UCSD-AML1 (cell line): ENCODE measurements at regions not wholly inside any gene's neighbourhood (a gene's known extent, or its start where the extent isn't known, plus 50 kb on each side); places are given as distances from the start of the nearest gene placed in this dataset.
"Not testable (repeated sequence)": the region's sequence is repeated elsewhere in the genome, so short reads cannot be mapped to it uniquely, and the experiment has no call there.

ENCODE experiments used
- DNase-seq: peaks from one replicate; lab custom pipeline; 2025; ENCODE audit not compliant: unreplicated experiment; lab: John Stamatoyannopoulos, UW

DNA sequence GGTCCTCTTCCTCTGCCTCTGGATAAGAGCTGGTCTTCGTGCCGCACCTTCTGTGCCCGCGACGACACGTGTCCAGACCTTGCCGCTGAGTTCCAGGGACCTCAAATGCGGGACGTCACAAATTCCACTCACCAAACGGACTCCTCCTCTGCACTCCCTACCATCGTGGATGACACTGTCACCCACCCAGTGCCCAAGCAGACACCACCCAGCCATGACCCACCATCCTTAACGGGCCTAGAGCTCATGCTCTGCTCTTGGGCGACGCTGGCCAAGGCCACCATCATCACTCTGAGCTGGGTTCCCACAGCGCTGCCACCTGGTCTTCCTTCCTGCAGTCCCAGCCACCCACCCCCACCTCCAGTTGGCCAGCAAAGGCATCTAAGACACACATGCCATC is 96.4 kb upstream of the RPL38 start:
- DNase-seq = no peak

DNA sequence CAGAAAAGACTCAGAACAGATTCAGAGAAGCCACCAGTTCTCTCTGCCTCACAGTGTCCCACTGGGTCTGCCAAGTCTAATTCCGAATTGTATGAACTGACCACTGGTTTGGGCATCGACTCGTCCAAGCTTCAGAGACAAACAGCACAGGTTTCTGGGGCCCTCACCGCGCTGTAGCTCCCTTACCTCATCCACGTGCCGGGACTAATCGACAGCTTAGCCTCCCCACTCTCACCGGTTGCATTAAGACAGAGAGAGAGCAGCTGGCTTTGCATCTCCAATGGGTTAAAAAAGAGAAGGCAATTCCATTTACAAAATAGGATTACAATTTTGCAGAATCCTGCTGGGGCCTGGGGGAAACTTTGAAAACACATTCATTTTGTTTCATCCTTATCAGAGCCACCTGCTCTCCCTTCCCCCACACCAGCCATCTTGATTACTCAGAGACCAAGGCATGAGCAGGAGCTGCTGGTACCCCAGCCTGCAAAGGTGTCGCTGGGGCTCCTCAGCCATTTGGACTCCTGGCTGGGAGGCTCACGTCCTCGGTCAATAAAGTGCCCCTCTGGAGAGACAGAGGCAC is 95.3 kb upstream of the RPL38 start:
- no peak for DNase-seq

DNA sequence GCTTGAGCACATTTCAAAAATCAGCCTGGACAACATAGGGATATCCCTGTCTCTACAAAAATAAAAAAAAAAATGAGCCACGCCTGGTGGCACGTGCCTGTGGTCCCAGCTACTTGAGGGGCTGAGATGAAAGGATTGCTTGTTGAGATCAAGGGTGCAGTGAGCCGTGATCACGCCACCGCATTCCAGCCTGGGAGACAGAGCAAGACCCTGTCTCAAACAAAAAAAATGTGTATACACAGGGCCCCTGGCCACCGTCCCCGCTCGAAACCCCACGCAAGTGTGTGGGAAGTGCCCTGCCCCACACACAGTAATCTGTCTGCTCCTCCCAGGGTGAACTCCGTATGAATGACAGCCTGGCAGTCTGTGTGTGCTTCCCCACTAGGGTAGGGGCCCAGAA is 93.0 kb upstream of the RPL38 start:
- no peak for DNase-seq

DNA sequence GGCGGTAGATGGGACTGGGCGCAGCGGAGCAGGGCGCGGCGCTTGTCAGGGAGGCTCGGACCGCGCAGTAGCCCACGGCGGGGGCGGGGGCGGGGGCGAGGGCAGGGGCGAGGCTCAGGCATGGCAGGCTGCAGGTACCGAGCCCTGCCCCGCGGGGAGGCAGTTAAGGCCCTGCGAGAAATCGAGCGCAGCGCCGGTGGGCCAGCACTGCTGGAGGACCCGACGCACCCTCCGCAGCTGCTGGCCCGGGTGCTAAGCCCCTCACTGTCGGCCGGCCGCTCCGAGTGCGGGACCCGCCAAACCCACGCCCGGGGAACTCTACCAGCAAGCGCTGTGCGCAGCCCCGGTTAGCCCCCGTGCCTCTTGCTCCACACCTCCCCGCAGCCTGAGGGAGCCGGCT is 90.2 kb upstream of the RPL38 start:
- DNase-seq = no peak

DNA sequence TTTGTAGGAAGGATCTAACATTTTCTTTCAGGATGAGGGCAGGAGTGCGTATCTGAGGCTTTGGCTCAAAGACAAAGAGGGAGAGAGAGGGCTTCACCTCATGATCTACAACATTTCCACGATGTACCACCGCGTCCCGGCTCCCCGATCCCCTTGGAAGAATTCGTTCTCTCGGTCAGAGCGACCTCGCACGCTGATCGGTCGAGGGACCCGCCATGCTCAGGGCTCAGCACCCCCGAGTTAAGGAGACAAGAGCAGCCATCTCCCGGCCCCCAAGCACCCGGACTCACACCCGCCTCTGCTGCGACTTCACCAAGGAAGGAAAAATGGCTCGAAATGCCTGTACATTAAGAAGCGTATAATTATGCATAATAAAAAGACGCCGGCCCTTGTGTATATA is 89.5 kb upstream of the RPL38 start:
- DNase-seq = no peak

DNA sequence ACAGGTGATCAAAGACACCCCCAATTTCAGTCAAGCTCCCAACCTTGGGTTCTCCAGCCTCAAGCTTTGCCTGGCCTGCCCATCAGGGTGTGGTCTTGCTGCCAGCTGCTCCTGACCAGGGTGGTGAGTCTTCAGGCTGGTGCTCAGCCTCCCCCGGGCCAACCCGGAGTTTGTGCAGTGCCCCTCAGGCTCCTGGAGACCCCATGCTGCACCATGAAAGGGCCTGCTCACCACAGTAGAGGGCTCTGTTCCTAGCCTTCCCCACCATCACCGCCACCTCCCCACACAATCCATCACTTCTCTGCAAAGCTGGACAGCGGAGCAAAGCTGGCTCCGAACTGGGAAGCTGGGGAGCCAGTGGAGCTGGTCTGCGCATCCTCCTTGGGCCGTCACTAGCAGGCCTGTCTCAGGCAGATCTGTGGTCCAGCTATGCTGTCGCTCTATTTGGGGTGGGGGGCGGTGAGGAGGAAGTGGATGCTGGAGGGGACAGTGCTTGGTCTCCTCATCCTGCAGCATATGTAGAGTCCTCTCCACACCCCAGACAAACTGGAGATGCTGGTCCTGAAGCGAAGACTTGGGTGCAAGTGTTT is 88.5 kb upstream of the RPL38 start:
- DNase-seq = no peak

DNA sequence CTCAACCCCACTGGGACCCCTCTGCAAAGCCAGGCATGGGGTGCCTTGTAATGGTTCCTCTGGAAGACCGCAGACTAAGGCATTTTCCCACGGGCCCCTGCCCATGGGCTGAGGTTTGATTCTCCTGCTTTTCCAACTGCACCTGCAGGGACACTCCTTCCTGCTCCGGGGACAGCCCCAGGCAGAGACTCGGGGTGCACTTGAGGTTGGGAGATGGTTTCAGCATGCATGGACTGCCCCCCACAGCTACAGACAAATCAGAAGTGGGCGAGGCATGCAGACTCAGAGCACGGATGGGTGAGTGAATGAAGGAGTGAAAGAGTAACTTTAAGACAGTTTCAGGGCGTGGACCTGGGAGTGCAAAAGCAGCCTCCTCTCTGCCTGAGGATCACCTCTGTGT is 87.9 kb upstream of the RPL38 start:
- no peak for DNase-seq

DNA sequence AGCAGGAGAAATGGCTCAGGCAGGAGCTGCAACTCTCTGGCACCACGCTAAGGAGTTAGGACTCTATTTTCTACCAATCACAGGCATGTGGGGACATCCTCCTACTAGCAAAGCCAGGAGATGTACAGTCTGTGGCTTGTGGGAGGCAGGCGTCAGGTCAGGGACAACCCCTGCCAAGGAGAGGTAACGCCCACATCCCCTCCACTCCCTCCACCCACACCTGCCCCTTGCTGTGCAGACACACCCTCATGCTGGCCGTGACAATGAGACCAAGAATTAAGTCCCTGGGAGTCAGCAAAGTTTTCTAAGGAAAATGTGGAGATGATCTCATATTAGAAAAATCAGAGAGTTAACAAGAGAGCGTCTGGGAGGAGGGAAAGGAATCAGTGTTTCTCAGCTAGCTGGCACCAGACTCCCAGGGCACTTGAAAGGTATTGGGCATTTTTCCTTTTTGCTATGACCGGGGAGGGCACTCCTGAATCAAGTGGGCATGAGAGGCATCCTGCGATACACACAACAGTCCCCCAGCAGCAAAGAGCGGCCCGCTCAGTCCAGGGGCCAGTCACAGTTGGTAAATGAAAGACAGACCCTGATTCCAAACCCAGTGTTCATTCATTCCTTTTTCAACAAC is 87.3 kb upstream of the RPL38 start:
- no peak for DNase-seq

DNA sequence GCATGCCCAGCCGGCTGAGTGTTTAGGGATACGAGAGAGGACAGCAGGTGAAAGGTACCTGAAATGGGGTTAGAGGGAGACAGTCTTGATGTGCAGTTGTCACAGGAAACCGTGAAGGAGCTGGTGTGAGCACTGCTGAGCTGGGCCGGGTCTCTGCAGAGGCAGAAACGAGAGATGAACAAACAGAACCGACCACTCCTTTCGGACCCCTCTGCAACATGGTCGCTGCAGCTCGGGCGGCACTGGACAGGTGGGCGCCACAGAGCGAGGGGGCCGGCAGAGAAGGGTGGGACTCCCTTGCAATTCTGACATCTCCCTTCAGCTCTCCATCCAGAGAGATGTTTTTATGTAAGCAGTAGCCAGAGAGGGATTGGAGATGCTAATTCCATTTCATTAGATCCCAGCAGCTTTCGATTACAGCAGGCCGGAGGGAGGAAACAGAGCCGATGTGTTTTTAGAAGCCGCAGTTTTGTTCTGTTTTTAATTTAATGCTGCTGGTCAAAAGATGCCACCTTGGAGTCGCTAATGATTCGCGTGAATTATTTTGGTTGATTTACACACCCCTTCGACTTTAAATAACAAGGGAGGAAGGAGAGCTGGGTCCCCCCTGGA is 86.3 kb upstream of the RPL38 start:
- DNase-seq = no peak

DNA sequence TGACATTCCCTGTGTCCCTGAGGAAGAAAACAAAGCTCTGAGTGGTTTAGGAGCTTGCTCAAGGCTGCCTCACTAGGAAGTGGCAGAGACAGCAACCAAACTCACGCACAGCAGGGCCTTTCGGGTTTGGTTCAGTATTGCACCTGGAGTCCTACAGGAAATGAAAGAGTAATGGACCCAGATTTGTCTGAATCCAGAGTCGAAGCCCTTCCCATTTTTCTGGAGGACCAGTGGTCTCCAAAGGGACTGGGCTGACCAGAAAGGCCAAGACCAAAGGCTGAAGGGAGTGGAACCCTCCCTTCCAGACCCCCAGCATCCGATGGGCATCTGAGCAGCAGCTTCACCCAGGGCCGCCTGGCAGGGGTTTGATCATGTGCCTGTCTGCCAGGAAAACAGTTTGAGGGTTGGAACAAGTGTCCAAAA is 85.5 kb upstream of the RPL38 start:
- DNase-seq = no peak

DNA sequence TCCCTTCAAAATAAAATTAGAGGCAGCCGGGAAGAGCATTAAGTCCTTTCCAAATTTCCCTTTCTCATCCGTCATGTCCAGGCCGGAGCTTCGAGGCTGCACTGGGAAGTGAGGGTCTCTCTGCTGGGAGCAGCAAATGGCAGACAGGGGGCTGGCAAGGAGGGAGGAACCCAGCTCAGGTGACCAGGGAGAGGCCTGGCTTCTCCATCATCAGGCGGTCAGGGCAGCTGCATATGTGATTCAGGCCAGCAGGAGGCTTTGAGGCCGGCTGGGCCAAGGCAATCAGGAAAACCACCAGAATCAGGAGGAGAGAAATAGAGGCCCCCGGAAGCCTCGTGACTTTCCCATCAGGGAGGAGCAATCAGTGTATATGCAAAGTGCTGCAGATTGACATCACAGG is 85.0 kb upstream of the RPL38 start:
- no peak for DNase-seq

DNA sequence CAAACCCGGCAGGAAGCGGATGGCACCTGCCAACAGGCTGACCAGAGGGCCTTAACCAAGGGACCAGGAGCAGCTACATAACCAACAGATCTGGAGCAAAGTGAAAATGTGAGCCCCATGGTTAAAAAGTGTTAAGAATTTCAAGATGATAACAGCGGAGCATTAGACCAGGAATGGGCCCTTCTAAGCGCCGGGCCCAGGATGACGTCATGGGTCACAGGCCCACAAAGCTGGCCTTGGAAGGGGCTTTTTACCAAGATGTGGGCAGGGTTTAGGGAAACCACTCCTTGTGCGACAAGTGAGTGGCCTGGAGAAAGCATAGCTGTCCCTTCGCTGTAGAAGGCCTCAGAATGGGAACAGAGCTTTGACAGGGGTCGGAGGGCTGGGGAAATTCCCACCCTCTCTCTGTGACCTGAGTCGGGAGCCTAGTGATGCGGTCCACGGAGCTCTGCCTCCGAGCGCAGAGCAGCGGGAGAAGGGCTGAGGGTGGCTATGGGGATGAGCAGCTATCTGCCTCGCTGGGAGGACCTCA is 84.4 kb upstream of the RPL38 start:
- DNase-seq = no peak

DNA sequence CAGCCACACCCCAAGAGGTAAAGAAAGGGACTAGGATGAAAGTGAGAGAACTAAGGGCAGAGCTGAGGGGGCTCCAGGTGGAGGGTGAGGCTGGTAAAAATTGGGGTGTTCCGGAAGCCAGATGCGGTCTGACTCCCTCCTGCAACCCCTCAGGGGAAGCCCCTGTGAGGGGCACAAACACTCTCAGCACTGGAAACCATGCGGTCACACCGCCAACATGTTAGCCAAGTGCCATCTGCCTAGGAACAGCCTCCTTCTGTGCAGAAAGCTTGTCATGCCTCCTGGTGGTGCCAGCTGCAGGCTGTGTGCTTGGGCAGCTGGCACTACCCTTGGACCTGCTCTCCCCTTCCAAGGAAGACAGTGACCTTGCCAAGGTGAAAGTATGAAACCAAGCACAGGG is 83.5 kb upstream of the RPL38 start:
- no peak for DNase-seq

DNA sequence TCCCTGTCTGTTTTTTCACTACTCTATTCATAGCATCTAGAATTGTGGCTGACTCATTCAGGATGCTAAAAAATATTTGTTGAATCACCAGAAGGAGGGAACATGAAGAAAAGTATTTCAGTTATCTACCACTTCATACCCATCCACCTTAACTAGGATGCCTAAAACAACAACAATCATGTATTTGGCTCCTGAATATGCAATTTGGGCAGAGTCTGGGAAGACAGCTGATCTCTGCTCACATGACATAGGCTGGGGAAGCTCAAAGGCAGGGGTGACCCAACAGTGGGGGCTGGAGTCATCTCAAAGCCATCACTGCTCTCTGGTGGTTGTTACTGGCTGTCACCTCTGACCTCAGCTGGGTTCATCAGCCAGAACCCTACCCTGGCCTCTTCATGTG is 80.1 kb upstream of the RPL38 start:
- DNase-seq = no peak

DNA sequence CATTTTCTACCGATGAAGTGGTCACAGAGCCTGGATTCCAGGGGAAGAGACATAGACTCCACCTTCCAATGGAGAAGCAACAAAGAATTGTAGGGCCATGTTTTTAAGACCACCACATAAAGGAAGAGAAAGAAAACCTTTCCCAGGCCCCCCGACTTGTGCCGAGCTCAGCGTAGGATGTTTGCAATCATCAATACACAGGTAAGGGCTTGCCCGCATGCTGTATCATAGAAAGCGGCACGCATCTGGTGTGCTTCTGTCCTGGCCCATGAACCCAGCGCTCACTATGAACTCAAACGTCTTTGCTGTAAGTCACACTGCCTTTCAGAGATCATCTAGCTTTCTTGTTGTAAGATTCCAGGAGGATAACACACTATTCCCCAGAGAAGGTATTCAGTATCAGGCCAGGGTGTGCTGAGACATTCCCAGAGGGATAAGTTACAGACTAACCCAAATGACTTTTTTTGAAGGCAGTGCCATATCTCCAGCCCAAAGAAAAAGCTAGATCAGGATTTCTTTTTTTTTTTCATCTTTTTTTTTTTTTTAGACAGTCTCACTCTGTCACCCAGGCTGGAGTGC is 79.5 kb upstream of the RPL38 start:
- DNase-seq = no peak

DNA sequence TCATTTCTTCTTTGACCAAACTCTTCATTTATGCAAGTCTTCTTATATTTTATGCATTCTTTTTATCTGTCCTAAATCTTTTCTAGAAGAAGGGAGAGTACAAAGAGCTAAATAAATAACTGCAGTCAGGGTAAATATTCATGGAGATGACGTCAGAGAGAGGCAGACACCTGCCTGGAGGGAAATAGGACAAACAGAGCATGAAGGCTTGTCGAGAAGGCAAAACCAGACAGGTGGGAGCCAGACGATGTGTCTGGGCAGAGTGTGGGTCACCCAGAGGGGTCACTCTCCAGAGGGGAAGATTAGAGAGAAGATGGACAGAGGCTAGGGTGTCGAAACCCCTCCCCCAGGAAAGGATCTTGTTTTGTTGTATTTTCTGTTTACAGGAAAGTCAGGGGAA is 78.3 kb upstream of the RPL38 start:
- no peak for DNase-seq

DNA sequence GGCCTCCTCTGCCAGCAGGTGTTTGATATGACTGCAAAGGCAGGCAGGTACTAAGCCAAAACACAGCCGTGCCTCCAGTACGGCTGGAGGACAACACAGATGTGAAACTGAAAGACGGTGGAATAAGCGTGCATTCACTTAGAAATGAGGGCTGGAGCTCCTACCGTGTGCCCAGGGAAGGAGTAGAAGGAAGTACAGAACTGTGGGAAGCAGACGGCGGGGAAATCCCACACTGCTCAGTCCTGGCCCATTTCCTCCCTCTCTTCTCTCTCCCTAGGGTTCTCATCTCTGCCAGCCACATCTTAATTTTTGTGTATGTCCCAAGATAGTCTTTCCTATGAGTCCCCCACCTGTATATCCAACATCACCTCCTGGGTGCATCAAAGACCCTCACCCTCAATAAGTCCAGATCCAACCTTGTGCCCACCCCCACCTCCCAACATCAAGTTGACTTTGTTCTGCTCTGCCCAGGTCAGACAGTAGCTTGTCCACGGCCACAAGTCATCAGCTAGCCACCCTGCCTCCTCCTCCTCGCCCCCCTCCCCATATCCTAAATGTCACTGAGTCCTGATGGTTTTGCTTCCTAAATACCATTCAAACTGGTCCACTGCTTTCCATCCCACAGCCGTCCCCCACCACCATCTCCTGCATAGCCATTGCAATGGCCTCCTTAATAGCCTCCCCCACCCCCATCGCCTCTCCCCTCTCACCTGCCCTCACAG is 77.1 kb upstream of the RPL38 start:
- DNase-seq = no peak

DNA sequence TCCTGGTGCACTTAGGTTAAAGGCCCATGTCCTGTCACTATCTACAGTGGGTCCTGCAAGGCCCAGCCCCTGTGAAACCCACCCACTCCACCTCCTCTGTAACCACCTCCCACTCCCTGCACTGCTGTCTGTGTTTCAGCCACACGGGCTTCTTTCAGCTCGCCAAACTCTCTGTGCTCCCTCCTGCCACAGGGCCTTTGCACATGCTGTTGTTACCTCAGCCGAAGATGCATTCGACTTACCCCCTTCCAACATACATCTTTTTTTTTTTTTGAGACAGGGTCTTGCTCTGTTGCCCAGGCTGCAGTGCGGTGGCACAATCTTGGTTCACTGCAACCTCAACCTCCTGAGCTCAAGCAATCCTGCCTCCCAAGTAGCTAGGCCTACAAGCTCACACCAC is 76.5 kb upstream of the RPL38 start:
- no peak for DNase-seq

DNA sequence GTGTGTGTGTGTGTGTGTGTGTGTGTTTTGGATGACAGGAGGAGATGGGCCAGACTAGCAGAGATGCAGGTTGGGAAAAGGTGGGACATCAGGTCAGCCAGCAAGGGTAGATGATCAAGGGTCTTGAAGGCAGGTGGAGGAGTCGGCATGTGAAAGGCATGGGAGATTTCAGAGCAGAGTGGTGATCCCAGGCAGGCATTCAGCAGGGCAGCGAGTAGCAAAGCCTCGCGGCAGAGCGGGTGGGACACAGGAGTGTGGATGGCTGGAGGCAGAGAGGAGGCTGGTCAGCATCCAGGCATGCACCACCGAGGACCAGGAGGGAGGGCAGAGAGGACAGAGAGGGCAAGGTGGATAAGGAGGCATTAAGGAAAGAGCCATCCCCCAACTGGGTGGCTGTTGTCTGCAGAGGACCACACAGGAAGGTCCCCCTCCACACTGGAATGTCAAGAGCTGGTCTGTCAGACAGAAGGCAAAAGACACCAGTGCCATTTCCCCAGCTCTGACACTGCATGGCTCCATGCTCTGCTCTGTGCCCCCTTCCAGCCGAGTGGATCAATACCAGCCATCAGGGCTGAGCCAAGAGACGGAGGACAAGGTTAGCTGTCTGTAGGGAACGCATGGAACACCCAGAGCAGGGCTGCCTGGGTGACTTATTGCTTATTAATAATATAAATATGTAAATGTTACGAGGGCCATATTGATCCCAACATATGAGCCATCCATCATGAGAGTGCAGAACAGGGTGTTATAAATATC is 74.8 kb upstream of the RPL38 start:
- no peak for DNase-seq

DNA sequence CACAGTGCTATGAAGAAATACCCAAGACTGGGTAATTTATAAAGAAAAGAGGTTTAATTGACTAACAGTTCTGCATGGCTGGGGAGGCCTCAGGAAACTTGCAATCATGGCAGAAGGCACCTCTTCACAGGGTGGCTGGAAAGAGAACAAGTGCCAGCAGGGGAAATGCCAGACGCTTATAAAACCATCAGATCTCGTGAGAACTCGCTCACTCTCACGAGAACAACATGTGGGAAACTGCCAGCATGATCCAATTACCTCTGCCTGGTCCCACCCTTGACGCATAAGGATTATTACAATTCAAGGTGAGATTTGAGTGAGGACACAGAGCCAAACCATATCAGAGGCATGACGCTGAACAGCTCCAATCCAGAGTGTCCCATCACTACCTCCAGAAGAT is 73.7 kb upstream of the RPL38 start:
- not testable (repeated sequence) for DNase-seq

DNA sequence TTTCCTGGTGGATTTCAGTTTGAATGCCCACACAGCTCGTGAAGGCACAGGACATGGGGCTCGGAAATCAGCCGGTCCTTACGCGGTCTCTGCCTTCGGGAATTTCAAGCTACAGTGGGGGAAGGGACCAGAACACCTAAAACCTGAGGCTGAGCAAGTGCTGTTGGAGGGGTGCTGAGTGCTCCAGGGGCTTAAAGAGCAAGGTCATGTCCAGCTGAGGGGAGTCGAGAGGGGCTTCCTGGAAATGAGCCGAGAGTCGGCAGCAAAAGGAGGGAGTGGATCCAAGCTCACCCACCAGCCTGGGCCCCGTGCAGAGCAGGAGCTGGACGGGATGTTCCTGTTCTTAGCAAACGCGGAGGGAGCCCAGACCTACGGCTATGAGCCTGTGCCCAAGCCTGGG is 73.2 kb upstream of the RPL38 start:
- DNase-seq = no peak
